OCI-LY7 (cell line): ENCODE measurements at regions not wholly inside any gene's neighbourhood (a gene's known extent, or its start where the extent isn't known, plus 50 kb on each side); places are given as distances from the start of the nearest gene placed in this dataset.

Experiments used
- BruUV-seq: library from RNA; stranded (reverse); fragments of 400-500 nt; replicated peaks from 2 replicates; lab custom pipeline; 2021; lab: Mats Ljungman, UMichigan
- CTCF ChIA-PET: fragments of 300-600 bp; sonication (Branson Sonifier 250); formaldehyde crosslinking; loops from one replicate; lab custom pipeline; 2022; ENCODE audit warnings: antibody characterized with exemption; ENCODE audit not compliant: unreplicated experiment; lab: Charles Lee
- POLR2A ChIA-PET: fragments of 300-600 bp; sonication (Branson Sonifier 250); formaldehyde crosslinking; loops from one replicate; lab custom pipeline; 2022; ENCODE audit warnings: antibody characterized with exemption; lab: Charles Lee
- DNase-seq: peaks from one replicate; pipeline ENCODE4 v3.0.0-alpha.2; 2015; ENCODE audit warnings: low spot score
- H2AFZ ChIP-seq: fragments of 200-600 bp; sonication (generic), shearing (Covaris generic); 2 replicates; pipeline ENCODE4 v1.6.1; 2014; ENCODE audit warnings: mild to moderate bottlenecking, antibody characterized with exemption, low read length, moderate library complexity
- H3K27ac ChIP-seq: fragments of 200-600 bp; sonication (generic); 2 replicates; pipeline ENCODE4 v1.5.1; 2014; ENCODE audit warnings: mixed run types, low read depth, mild to moderate bottlenecking, moderate library complexity, low read length, inconsistent platforms; ENCODE audit not compliant: poor library complexity, severe bottlenecking
- H3K36me3 ChIP-seq: fragments of 200-600 bp; sonication (generic); 2 replicates; pipeline ENCODE4 v1.6.1; 2014; ENCODE audit warnings: mild to moderate bottlenecking, antibody characterized with exemption, low read length, moderate library complexity, mixed read lengths; ENCODE audit not compliant: insufficient read depth
- H3K4me1 ChIP-seq: fragments of 200-600 bp; sonication (generic); 2 replicates; pipeline ENCODE4 v1.5.1; 2014; ENCODE audit warnings: mild to moderate bottlenecking, low read length; ENCODE audit not compliant: insufficient read depth, poor library complexity, severe bottlenecking
- H3K4me2 ChIP-seq: fragments of 200-600 bp; sonication (generic); 2 replicates; pipeline ENCODE4 v1.6.1; 2014; ENCODE audit warnings: mild to moderate bottlenecking, low read length
- H3K4me3 ChIP-seq: fragments of 200-600 bp; sonication (generic); 2 replicates; pipeline ENCODE4 v1.5.1; 2014; ENCODE audit warnings: mild to moderate bottlenecking, low read depth, low read length; ENCODE audit not compliant: poor library complexity, severe bottlenecking
- H3K79me2 ChIP-seq: fragments of 200-600 bp; sonication (generic); 2 replicates; pipeline ENCODE4 v1.6.1; 2016; ENCODE audit warnings: low read depth, mild to moderate bottlenecking, low read length, moderate library complexity, mixed read lengths; ENCODE audit not compliant: insufficient read depth
- H3K9me2 ChIP-seq: fragments of 200-600 bp; sonication (generic); 2 replicates; pipeline ENCODE4 v1.6.1; 2016; ENCODE audit warnings: mild to moderate bottlenecking, low read length, mixed read lengths; ENCODE audit not compliant: insufficient read depth
- H3K9me3 ChIP-seq: fragments of 200-600 bp; sonication (generic); 2 replicates; pipeline ENCODE4 v1.6.1; 2014; ENCODE audit warnings: mild to moderate bottlenecking, mixed run types, low read length, mixed read lengths
- H4K20me1 ChIP-seq: fragments of 200-600 bp; sonication (generic); 2 replicates; pipeline ENCODE4 v1.6.1; 2014; ENCODE audit warnings: mild to moderate bottlenecking, antibody characterized with exemption, low read length, moderate library complexity, mixed read lengths; ENCODE audit not compliant: insufficient read depth
- EZH2phosphoT487 ChIP-seq: fragments of 200-600 bp; sonication (generic); IDR thresholded peaks from 2 replicates; pipeline ENCODE4 v1.6.1; 2018; ENCODE audit warnings: low read depth, borderline replicate concordance, mild to moderate bottlenecking, mixed run types, antibody characterized with exemption, low read length, moderate library complexity, mixed read lengths
- intact Hi-C: fragments of 100-400 bp; cut with micrococcal nuclease; formaldehyde crosslinking; loops from one replicate; pipeline ENCODE4 v1.10.0; 2022; ENCODE audit not compliant: unreplicated experiment
- TF ChIP-seq, protein P1 (sequence below): fragments of 200-600 bp; sonication (generic); conservative IDR thresholded peaks from 2 replicates; pipeline ENCODE4 v1.5.1; 2014; ENCODE audit warnings: mild to moderate bottlenecking, antibody characterized with exemption, low read length, moderate library complexity, mixed read lengths

DNA sequence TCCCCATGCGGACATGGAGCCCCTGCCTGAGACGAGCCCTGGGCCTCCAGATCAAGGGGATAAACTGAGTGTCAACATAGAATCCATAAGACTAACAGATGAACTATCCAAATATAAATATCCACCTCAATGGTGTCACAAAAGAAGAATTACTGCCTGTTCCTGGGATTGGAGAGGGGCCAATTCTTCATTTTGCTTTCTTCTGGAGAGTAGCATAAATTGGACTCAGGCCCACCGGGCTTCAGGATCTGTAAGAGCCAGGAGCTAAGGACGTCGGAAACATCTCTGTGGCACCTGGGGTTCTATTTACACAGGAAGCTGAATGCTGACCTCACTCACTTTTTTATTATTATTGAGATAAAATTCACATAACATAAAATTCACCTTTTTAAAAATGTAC lies 408.2 kb upstream of the CCDC196 start:
- H2AFZ ChIP-seq = no peak overlapping the region
- ChIA-PET POLR2A (interaction anchor here (0.6 kb wide), 1 partner anchor 909 kb away, joined by 3 read pairs; no protein-coding TSS in a partner anchor), CTCF (no interaction called here)
- H3K36me3 ChIP-seq = no peaks in the 10 kb centered on the region
- H3K9me3 ChIP-seq = no peaks in the 10 kb centered on the region
- H3K4me1 ChIP-seq = no peaks in the 10 kb centered on the region
- no peak for TF ChIP-seq EZH2phosphoT487
- TF ChIP-seq, protein P1, sequence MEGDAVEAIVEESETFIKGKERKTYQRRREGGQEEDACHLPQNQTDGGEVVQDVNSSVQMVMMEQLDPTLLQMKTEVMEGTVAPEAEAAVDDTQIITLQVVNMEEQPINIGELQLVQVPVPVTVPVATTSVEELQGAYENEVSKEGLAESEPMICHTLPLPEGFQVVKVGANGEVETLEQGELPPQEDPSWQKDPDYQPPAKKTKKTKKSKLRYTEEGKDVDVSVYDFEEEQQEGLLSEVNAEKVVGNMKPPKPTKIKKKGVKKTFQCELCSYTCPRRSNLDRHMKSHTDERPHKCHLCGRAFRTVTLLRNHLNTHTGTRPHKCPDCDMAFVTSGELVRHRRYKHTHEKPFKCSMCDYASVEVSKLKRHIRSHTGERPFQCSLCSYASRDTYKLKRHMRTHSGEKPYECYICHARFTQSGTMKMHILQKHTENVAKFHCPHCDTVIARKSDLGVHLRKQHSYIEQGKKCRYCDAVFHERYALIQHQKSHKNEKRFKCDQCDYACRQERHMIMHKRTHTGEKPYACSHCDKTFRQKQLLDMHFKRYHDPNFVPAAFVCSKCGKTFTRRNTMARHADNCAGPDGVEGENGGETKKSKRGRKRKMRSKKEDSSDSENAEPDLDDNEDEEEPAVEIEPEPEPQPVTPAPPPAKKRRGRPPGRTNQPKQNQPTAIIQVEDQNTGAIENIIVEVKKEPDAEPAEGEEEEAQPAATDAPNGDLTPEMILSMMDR = no peak
- H3K79me2 ChIP-seq = no peaks in the 10 kb centered on the region
- intact Hi-C loops = no loop called here
- H3K4me3 ChIP-seq = no peak overlapping the region
- no peak overlapping the region for H3K27ac ChIP-seq
- DNase-seq = no peak
- H3K4me2 ChIP-seq = no peak overlapping the region
- BruUV-seq = no TSS peak
- no peaks in the 10 kb centered on the region for H4K20me1 ChIP-seq
- no peaks in the 10 kb centered on the region for H3K9me2 ChIP-seq

- no peak for TF ChIP-seq EZH2phosphoT487
- TF ChIP-seq, protein P1 = no peak
- H3K9me3 ChIP-seq = no peaks in the 10 kb centered on the region
- H3K4me1 ChIP-seq = no peaks in the 10 kb centered on the region
- no peaks in the 10 kb centered on the region for H3K79me2 ChIP-seq
- no peaks in the 10 kb centered on the region for H3K36me3 ChIP-seq
- POLR2A ChIA-PET = interaction anchor here (0.5 kb wide), 1 partner anchor 1636 kb away, joined by 3 read pairs; no protein-coding TSS in a partner anchor
- intact Hi-C loops = no loop called here
- H4K20me1 ChIP-seq = no peaks in the 10 kb centered on the region
- DNase-seq = no peak
- H3K9me2 ChIP-seq = no peaks in the 10 kb centered on the region
- H3K4me2 ChIP-seq = no peak overlapping the region
- no TSS peak for BruUV-seq
- no peak overlapping the region for H3K27ac ChIP-seq
- CTCF ChIA-PET = no interaction called here
- H2AFZ ChIP-seq = no peak overlapping the region
- H3K4me3 ChIP-seq = no peak overlapping the region
These were observed 404.4 kb upstream of the CCDC196 start for GRCh38 chr14:66081594-66082376.

DNA sequence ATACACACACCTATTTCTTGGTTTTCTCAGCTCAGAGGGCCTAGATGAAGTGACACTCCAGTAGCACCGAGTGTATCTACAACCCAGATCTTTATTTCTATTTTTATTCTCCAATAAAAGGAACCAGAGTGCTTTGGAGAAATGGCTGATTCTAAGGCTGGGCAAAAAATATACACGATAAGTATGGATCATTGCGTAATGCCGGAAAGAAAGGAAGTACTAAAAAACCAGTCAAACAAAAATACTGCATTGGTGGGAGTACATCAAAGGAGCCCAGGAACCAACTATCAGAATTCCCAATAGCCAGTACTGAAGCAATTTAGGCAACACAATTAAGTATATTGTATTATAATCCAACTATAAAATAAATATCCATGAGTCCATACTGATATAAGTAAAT lies 400.9 kb upstream of the CCDC196 start:
- Histone ChIP-seq H3K9me3 (no peaks in the 10 kb centered on the region), H3K4me2 (no peak overlapping the region), H3K27ac (no peak overlapping the region), H2AFZ (no peak overlapping the region), H3K36me3 (no peaks in the 10 kb centered on the region), H3K9me2 (no peaks in the 10 kb centered on the region), H3K79me2 (no peaks in the 10 kb centered on the region), H3K4me1 (no peaks in the 10 kb centered on the region), H3K4me3 (no peak overlapping the region), H4K20me1 (no peaks in the 10 kb centered on the region)
- intact Hi-C loops = no loop called here
- POLR2A ChIA-PET = no interaction called here
- BruUV-seq = no TSS peak
- CTCF ChIA-PET = no interaction called here
- no peak for TF ChIP-seq EZH2phosphoT487
- TF ChIP-seq, protein P1 = no peak
- no peak for DNase-seq
